ENCODE measurements at regions not wholly inside any gene's neighbourhood (a gene's known extent, or its start where the extent isn't known, plus 50 kb on each side); places are given as distances from the start of the nearest gene placed in this dataset.

GRCh38 chr12:73330584-73331351 is 1058.6 kb downstream of the TRHDE start:
- Histone ChIP-seq H3K4me1 (ENCODE audit: control insufficient read depth in 1 of 2, insufficient read depth in 2 of 2, low read length in 2 of 2) (no peaks in the 10 kb centered on the region), H3K27me3 (ENCODE audit: control insufficient read depth in 2 of 2, insufficient read depth in 2 of 2, low read length in 2 of 2) (no peaks in the 10 kb centered on the region), H3K36me3 (replicated peaks in 1 of 2; ENCODE audit: control insufficient read depth in 1 of 2, insufficient read depth in 2 of 2, low read length in 2 of 2) (no peaks in the 10 kb centered on the region), H3K4me3 (replicated peaks in 1 of 3; ENCODE audit: low read depth in 2 of 3, low read length in 3 of 3) (no peak overlapping the region), H4K20me1 (ENCODE audit: insufficient read depth, low read length) (no peaks in the 10 kb centered on the region), H3K79me2 (ENCODE audit: insufficient read depth, low read length) (no peaks in the 10 kb centered on the region), H2AFZ (ENCODE audit: insufficient read depth, low read depth, low read length, poor library complexity, severe bottlenecking) (no peak overlapping the region), H3K27ac (ENCODE audit: low read depth in 1 of 2, low read length in 2 of 2) (no peak overlapping the region), H3K9me3 (replicated peaks in 1 of 2; ENCODE audit: control insufficient read depth in 1 of 2, insufficient read depth in 1 of 2, low read length in 2 of 2) (no peaks in the 10 kb centered on the region), H3K9ac (ENCODE audit: insufficient read depth, low read length, poor library complexity, severe bottlenecking) (no peak overlapping the region), H3K4me2 (replicated peaks; ENCODE audit: extremely low read depth, low read length, poor library complexity, severe bottlenecking) (no peak overlapping the region)
- WGBS (ENCODE audit: insufficient coverage), result 80% methylated on average over 1 of the region's 2 CpGs
- no peaks in the 10 kb centered on the region for H3K27me3 Mint-ChIP-seq (ENCODE audit: low read depth in 3 of 3)
- no peak overlapping the region for H3K27ac Mint-ChIP-seq
- no peaks in the 10 kb centered on the region for H3K4me1 Mint-ChIP-seq
- no peak for DNase-seq
- H3K36me3 Mint-ChIP-seq, result no peaks in the 10 kb centered on the region
- no peak for TF ChIP-seq CTCF (IDR thresholded peaks at IDR 0.05)
- H3K9me3 Mint-ChIP-seq, result peaks cover 0 to 6% (median 2%) of the 10 kb centered on the region in 7 donors
- intact Hi-C loops (cut with micrococcal nuclease), result no loop called here
- no peak overlapping the region for H3K4me3 Mint-ChIP-seq

GRCh38 chr12:73341559-73342247 is 1069.5 kb downstream of the TRHDE start:
- H3K36me3 Mint-ChIP-seq, result no peaks in the 10 kb centered on the region
- H3K79me2 ChIP-seq (ENCODE audit: insufficient read depth, low read length), result no peaks in the 10 kb centered on the region
- no peaks in the 10 kb centered on the region for H3K27me3 Mint-ChIP-seq (ENCODE audit: low read depth in 3 of 3)
- H3K27ac Mint-ChIP-seq, result no peak overlapping the region
- H3K4me1 Mint-ChIP-seq, result no peaks in the 10 kb centered on the region
- no CpG with 5 or more reads among the region's 3 CpGs for WGBS (ENCODE audit: insufficient coverage)
- no peak overlapping the region for H3K4me2 ChIP-seq (replicated peaks; ENCODE audit: extremely low read depth, low read length, poor library complexity, severe bottlenecking)
- no peak overlapping the region for H3K27ac ChIP-seq (ENCODE audit: low read depth in 1 of 2, low read length in 2 of 2)
- H2AFZ ChIP-seq (ENCODE audit: insufficient read depth, low read depth, low read length, poor library complexity, severe bottlenecking), result no peak overlapping the region
- no peak overlapping the region for H3K9ac ChIP-seq (ENCODE audit: insufficient read depth, low read length, poor library complexity, severe bottlenecking)
- intact Hi-C loops (cut with micrococcal nuclease), result no loop called here
- no peak overlapping the region for H3K4me3 Mint-ChIP-seq
- TF ChIP-seq CTCF (IDR thresholded peaks at IDR 0.05), result no peak
- no peaks in the 10 kb centered on the region for H3K9me3 ChIP-seq (replicated peaks in 1 of 2; ENCODE audit: control insufficient read depth in 1 of 2, insufficient read depth in 1 of 2, low read length in 2 of 2)
- no peak for DNase-seq
- H3K27me3 ChIP-seq (ENCODE audit: control insufficient read depth in 2 of 2, insufficient read depth in 2 of 2, low read length in 2 of 2), result no peaks in the 10 kb centered on the region
- no peaks in the 10 kb centered on the region for H3K36me3 ChIP-seq (replicated peaks in 1 of 2; ENCODE audit: control insufficient read depth in 1 of 2, insufficient read depth in 2 of 2, low read length in 2 of 2)
- H3K9me3 Mint-ChIP-seq, result peaks cover 0 to 8% (median 2%) of the 10 kb centered on the region in 7 donors
- H3K4me1 ChIP-seq (ENCODE audit: control insufficient read depth in 1 of 2, insufficient read depth in 2 of 2, low read length in 2 of 2), result no peaks in the 10 kb centered on the region
- H3K4me3 ChIP-seq (replicated peaks in 1 of 3; ENCODE audit: low read depth in 2 of 3, low read length in 3 of 3), result no peak overlapping the region
- H4K20me1 ChIP-seq (ENCODE audit: insufficient read depth, low read length), result no peaks in the 10 kb centered on the region

All from CD14-positive monocyte (primary cell).